ENCODE measurements at regions not wholly inside any gene's neighbourhood (a gene's known extent, or its start where the extent isn't known, plus 50 kb on each side); places are given as distances from the start of the nearest gene placed in this dataset.
"Not testable (repeated sequence)": the region's sequence is repeated elsewhere in the genome, so short reads cannot be mapped to it uniquely, and the experiment has no call there.

GRCh38 chr3:75604286-75604934 is 59.7 kb upstream of the FRG2C start:
- DNase-seq (ENCODE audit: low read depth): not testable (repeated sequence)

- DNase-seq (ENCODE audit: low read depth): not testable (repeated sequence)
These were observed 56.1 kb upstream of the FRG2C start for GRCh38 chr3:75607996-75608395.

GRCh38 chr3:75609598-75609997 is 54.5 kb upstream of the FRG2C start:
- not testable (repeated sequence) for DNase-seq (ENCODE audit: low read depth)

GRCh38 chr3:75610773-75611172 is 53.4 kb upstream of the FRG2C start:
- DNase-seq (ENCODE audit: low read depth): no peak

- not testable (repeated sequence) for DNase-seq (ENCODE audit: low read depth)
These were observed 52.2 kb upstream of the FRG2C start for GRCh38 chr3:75611724-75612460.

Measured in activated T-cell treated with anti-CD3 and anti-CD28 coated beads for 1 hour (primary cell).